NB4 (cell line): ENCODE measurements at regions not wholly inside any gene's neighbourhood (a gene's known extent, or its start where the extent isn't known, plus 50 kb on each side); places are given as distances from the start of the nearest gene placed in this dataset.

ENCODE experiments used
- DNase-seq: peaks from one replicate; pipeline ENCODE4 v3.0.0; 2010; ENCODE audit warnings: low read depth
- H3K4me3 ChIP-seq: one replicate; pipeline ENCODE4 v1.5.1; 2011; ENCODE audit warnings: mild to moderate bottlenecking, low read depth, low read length, moderate library complexity
- CTCF ChIP-seq: IDR thresholded peaks from one replicate; pipeline ENCODE4 v1.5.1; 2012; ENCODE audit warnings: low read depth, low read length
- MAX ChIP-seq: IDR thresholded peaks from 2 replicates; pipeline ENCODE4 v1.6.1; 2011; ENCODE audit warnings: low read depth, low read length
- MYC ChIP-seq: IDR thresholded peaks from 2 replicates; pipeline ENCODE4 v1.6.1; 2011; ENCODE audit warnings: low read depth, low read length
- POLR2A ChIP-seq: IDR thresholded peaks from 2 replicates; pipeline ENCODE4 v1.6.1; 2011; ENCODE audit warnings: mild to moderate bottlenecking; ENCODE audit not compliant: insufficient read length; ENCODE audit errors: extremely low read depth

DNA sequence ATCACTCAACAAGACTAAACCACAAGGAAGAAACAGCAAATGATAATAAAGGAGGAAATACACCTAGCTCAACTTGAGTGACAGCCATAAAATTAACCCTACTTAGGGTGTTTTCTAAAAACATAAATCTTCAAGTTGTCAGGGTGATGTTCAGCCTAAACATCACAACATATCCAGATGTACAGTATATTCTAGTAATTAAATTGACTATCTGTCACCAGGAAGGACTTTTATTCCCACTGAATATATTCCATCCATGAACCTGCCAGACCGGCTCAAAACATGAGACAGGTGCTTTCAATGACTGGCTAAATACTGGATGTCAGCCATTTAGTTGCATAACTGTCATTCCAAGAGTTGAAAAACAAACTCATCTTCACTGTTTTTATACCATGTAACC, 298.1 kb upstream of the NEBL start:
- H3K4me3 ChIP-seq, result no peak overlapping the region
- DNase-seq, result no peak
- TF ChIP-seq CTCF, result no peak
- TF ChIP-seq MYC, result no peak
- no peak for TF ChIP-seq POLR2A
- no peak for TF ChIP-seq MAX

- H3K4me3 ChIP-seq, result no peak overlapping the region
- DNase-seq, result no peak
- TF ChIP-seq MYC, result no peak
- TF ChIP-seq MAX, result no peak
- TF ChIP-seq POLR2A, result no peak
- TF ChIP-seq CTCF, result no peak
Measured at GRCh38 chr10:21194510-21194993, 297.4 kb upstream of the NEBL start.

DNA sequence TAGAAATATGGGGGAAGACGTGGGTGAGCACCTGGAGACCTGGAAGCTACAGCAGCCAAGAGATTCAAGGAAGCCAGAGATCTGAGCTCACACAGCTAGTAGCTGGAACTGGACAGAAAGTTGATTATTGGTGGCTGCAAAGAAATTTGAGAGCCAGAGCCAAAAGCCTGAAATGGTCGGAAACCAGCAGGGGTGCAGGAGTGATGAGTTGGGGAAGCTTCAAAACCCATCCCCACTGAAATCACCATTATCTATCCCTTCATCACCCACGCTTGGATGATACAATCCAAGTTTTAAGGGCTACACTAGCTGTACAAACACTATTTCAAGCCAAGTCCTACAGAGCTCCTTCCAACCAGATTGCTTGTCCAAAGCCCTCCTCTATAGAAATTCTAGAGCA, 296.1 kb upstream of the NEBL start:
- DNase-seq, result no peak
- no peak overlapping the region for H3K4me3 ChIP-seq
- TF ChIP-seq CTCF (no peak), MYC (no peak), MAX (no peak), POLR2A (no peak)

DNA sequence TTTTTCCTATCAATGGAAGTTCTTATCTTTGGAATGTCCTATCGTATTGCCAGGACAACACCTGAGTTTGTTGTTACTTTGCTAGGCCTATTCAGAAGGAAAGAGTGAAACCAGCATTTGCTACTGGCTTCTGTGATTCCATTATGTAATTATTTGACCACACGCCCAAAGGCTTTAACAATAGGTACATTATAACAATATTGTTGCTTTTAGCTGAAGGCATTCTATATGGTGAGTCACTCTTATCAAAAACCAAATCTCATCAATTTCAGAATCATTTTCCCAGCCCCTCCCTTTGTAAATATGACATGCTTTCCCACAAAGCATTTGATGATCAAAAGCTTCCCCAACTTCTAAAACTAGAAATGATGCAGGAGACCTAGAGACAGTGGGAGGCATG, 294.4 kb upstream of the NEBL start:
- DNase-seq, result no peak
- no peak overlapping the region for H3K4me3 ChIP-seq
- TF ChIP-seq POLR2A (no peak), MYC (no peak), CTCF (no peak), MAX (no peak)

GRCh38 chr10:21184984-21185383, 287.9 kb upstream of the NEBL start:
- H3K4me3 ChIP-seq, result no peak overlapping the region
- no peak for DNase-seq
- TF ChIP-seq MAX (no peak), CTCF (no peak), POLR2A (no peak), MYC (no peak)

GRCh38 chr10:21184216-21184615, 287.1 kb upstream of the NEBL start:
- TF ChIP-seq MAX, result no peak
- TF ChIP-seq MYC, result no peak
- no peak for TF ChIP-seq POLR2A
- no peak for TF ChIP-seq CTCF
- DNase-seq, result no peak
- no peak overlapping the region for H3K4me3 ChIP-seq
